NCI-H2029 (cell line): ENCODE measurements at regions not wholly inside any gene's neighbourhood (a gene's known extent, or its start where the extent isn't known, plus 50 kb on each side); places are given as distances from the start of the nearest gene placed in this dataset.

Source experiments
- DNase-seq: peaks from one replicate; lab custom pipeline; 2025; lab: John Stamatoyannopoulos, UW

GRCh38 chr4:171636606-171637005, 176.6 kb upstream of the GALNTL6 start:
- DNase-seq = no peak

- DNase-seq = no peak
These were observed 183.5 kb upstream of the GALNTL6 start for GRCh38 chr4:171629737-171630136.

- no peak for DNase-seq
These were observed 184.0 kb upstream of the GALNTL6 start for GRCh38 chr4:171629182-171629581.

- no peak for DNase-seq
These were observed 186.7 kb upstream of the GALNTL6 start for GRCh38 chr4:171626554-171626953.

- DNase-seq = no peak
These were observed 190.5 kb upstream of the GALNTL6 start for GRCh38 chr4:171622729-171623128.

- DNase-seq = no peak
These were observed 191.6 kb upstream of the GALNTL6 start for GRCh38 chr4:171621646-171622045.

- DNase-seq = no peak
These were observed 200.3 kb upstream of the GALNTL6 start for GRCh38 chr4:171612907-171613306.

GRCh38 chr4:171602638-171603355, 210.4 kb upstream of the GALNTL6 start:
- no peak for DNase-seq

GRCh38 chr4:171601091-171601490, 212.1 kb upstream of the GALNTL6 start:
- DNase-seq = no peak

GRCh38 chr4:171599628-171600027, 213.6 kb upstream of the GALNTL6 start:
- no peak for DNase-seq

GRCh38 chr4:171594293-171594692, 218.9 kb upstream of the GALNTL6 start:
- no peak for DNase-seq

- no peak for DNase-seq
These were observed 222.5 kb upstream of the GALNTL6 start for GRCh38 chr4:171590716-171591115.

- DNase-seq = no peak
These were observed 224.4 kb upstream of the GALNTL6 start for GRCh38 chr4:171588764-171589163.

- DNase-seq = no peak
These were observed 225.1 kb upstream of the GALNTL6 start for GRCh38 chr4:171588051-171588545.

GRCh38 chr4:171583790-171584189, 229.4 kb upstream of the GALNTL6 start:
- no peak for DNase-seq

GRCh38 chr4:171582961-171583581, 230.1 kb upstream of the GALNTL6 start:
- no peak for DNase-seq

- no peak for DNase-seq
These were observed 240.0 kb upstream of the GALNTL6 start for GRCh38 chr4:171573181-171573580.

GRCh38 chr4:171565130-171565788, 247.9 kb upstream of the GALNTL6 start:
- no peak for DNase-seq

- DNase-seq = no peak
These were observed 251.8 kb upstream of the GALNTL6 start for GRCh38 chr4:171561419-171561818.

- DNase-seq = no peak
These were observed 259.2 kb upstream of the GALNTL6 start for GRCh38 chr4:171553961-171554360.

GRCh38 chr4:171542640-171543039, 270.6 kb upstream of the GALNTL6 start:
- no peak for DNase-seq

GRCh38 chr4:171538601-171539100, 274.6 kb upstream of the GALNTL6 start:
- DNase-seq = no peak

GRCh38 chr4:171534391-171534790, 278.8 kb upstream of the GALNTL6 start:
- DNase-seq = no peak
